ENCODE measurements at regions not wholly inside any gene's neighbourhood (a gene's known extent, or its start where the extent isn't known, plus 50 kb on each side); places are given as distances from the start of the nearest gene placed in this dataset.

- no peak for TF ChIP-seq CTCF (IDR thresholded peaks at IDR 0.05)
- Mint-ChIP-seq H3K36me3 (ENCODE audit: low read depth) (peaks cover 11% of the 10 kb centered on the region), H3K9me3 (no peaks in the 10 kb centered on the region), H3K4me3 (peak overlapping the region; percentile 64; the same call in 1 of the 2 replicates), H3K27ac (peak overlapping the region; percentile 82), H3K4me1 (ENCODE audit: low read depth) (peaks cover 58% of the 10 kb centered on the region), H3K27me3 (ENCODE audit: insufficient read depth) (peaks cover 1% of the 10 kb centered on the region; the same call in 1 of the 2 replicates)
- DNase-seq: no peak
Observed at GRCh38 chr16:85205747-85206471, 93.6 kb upstream of the CIBAR2 start.

GRCh38 chr16:85206472-85207356 lies 94.4 kb upstream of the CIBAR2 start:
- no peak overlapping the region for H3K4me3 Mint-ChIP-seq
- no peak for DNase-seq
- no peak for TF ChIP-seq CTCF (IDR thresholded peaks at IDR 0.05)
- H3K9me3 Mint-ChIP-seq: no peaks in the 10 kb centered on the region
- peaks cover 1% of the 10 kb centered on the region; the same call in 1 of the 2 replicates for H3K27me3 Mint-ChIP-seq (ENCODE audit: insufficient read depth)
- peak overlapping the region; percentile 82 for H3K27ac Mint-ChIP-seq
- peaks cover 11% of the 10 kb centered on the region for H3K36me3 Mint-ChIP-seq (ENCODE audit: low read depth)
- peaks cover 58% of the 10 kb centered on the region for H3K4me1 Mint-ChIP-seq (ENCODE audit: low read depth)

GRCh38 chr16:85207357-85207921 lies 95.2 kb upstream of the CIBAR2 start:
- TF ChIP-seq CTCF (IDR thresholded peaks at IDR 0.05): no peak
- no peak overlapping the region for H3K27ac Mint-ChIP-seq
- H3K4me3 Mint-ChIP-seq: no peak overlapping the region
- peaks cover 61% of the 10 kb centered on the region for H3K4me1 Mint-ChIP-seq (ENCODE audit: low read depth)
- peaks cover 1% of the 10 kb centered on the region; the same call in 1 of the 2 replicates for H3K27me3 Mint-ChIP-seq (ENCODE audit: insufficient read depth)
- H3K36me3 Mint-ChIP-seq (ENCODE audit: low read depth): peaks cover 11% of the 10 kb centered on the region
- H3K9me3 Mint-ChIP-seq: no peaks in the 10 kb centered on the region
- no peak for DNase-seq

GRCh38 chr16:85208181-85208580 lies 95.9 kb upstream of the CIBAR2 start:
- peaks cover 11% of the 10 kb centered on the region for H3K36me3 Mint-ChIP-seq (ENCODE audit: low read depth)
- no peaks in the 10 kb centered on the region for H3K9me3 Mint-ChIP-seq
- TF ChIP-seq CTCF (IDR thresholded peaks at IDR 0.05): no peak
- peaks cover 60% of the 10 kb centered on the region for H3K4me1 Mint-ChIP-seq (ENCODE audit: low read depth)
- no peak overlapping the region for H3K4me3 Mint-ChIP-seq
- H3K27me3 Mint-ChIP-seq (ENCODE audit: insufficient read depth): peaks cover 1% of the 10 kb centered on the region; the same call in 1 of the 2 replicates
- no peak for DNase-seq
- no peak overlapping the region for H3K27ac Mint-ChIP-seq

- no peak for DNase-seq
- H3K9me3 Mint-ChIP-seq: no peaks in the 10 kb centered on the region
- H3K27ac Mint-ChIP-seq: no peak overlapping the region
- peaks cover 3% of the 10 kb centered on the region for H3K27me3 Mint-ChIP-seq (ENCODE audit: insufficient read depth)
- TF ChIP-seq CTCF (IDR thresholded peaks at IDR 0.05): no peak
- peaks cover 15% of the 10 kb centered on the region for H3K36me3 Mint-ChIP-seq (ENCODE audit: low read depth)
- H3K4me1 Mint-ChIP-seq (ENCODE audit: low read depth): peaks cover 60% of the 10 kb centered on the region
- no peak overlapping the region for H3K4me3 Mint-ChIP-seq
Observed at GRCh38 chr16:85208643-85209520, 96.6 kb upstream of the CIBAR2 start.
